Fibroblast of upper back skin (primary cell): ENCODE measurements at regions not wholly inside any gene's neighbourhood (a gene's known extent, or its start where the extent isn't known, plus 50 kb on each side); places are given as distances from the start of the nearest gene placed in this dataset.
"Not testable (repeated sequence)": the region's sequence is repeated elsewhere in the genome, so short reads cannot be mapped to it uniquely, and the experiment has no call there.

Source experiments
- DNase-seq: peaks from one replicate; pipeline ENCODE4 v3.0.0-alpha.2; 2013

DNA sequence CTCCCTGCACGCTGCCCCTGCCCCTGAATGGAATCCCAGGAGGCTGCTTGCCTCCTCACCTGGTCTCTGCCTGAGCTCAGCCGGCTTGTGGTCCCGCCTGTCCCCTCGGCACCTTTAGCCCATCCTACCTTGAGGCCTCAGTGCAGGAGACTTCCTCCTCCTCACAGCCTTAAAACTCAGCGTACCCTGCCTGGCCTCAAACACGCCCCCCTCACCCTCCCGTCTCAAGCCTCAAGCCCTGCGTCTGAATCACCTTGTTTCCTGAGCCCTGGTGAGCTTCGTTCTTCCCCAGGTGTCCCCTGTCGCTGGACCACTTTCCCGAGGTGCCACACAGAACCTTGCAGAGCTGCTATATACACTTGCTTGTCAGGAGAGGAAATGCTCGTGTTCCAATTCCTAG is 110.2 kb upstream of the SPIN1 start:
- DNase-seq, result no peak

GRCh38 chr9:88274078-88274477 is 114.2 kb upstream of the SPIN1 start:
- DNase-seq, result no peak

DNA sequence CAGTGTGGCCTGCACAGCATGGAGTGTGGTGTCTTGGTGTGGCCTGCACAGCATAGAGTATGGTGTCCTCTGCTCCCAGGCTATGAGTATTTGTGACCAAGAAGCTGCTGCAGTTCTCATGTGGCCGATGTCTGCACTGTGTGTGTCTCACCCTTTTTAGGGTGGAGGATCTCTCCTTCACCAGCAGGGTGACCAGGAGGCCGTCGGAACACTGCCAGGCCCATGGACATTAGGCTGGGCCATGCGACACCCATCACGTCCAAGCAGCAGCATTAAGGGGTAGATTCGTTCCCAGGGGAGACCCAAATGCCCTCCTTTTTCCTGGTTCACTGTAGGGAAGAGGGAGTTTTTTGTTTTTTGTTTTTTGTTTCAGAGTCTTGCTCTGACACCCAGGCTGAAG is 115.3 kb upstream of the SPIN1 start:
- DNase-seq, result no peak

GRCh38 chr9:88270413-88270812 is 117.8 kb upstream of the SPIN1 start:
- peak; percentile 5 for DNase-seq

DNA sequence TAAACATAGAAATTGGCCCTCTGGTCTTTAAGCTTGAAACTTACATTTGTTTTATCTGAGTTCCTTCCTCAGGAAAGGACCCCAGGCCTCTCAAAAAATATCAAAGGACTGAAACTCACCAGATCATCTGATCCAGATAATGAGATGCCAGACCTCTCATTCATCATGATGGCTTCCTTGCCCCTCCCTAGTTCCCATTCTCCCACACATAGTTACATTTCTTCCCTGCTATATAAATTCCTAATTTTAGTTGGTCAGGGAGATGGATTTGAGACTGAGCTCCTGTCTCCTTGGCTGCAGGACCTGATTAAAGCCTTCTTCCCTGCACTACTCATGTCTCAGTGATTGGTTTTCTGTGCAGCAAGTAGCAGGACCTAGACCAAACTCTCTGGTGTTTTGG is 119.4 kb upstream of the SPIN1 start:
- peak; percentile 4 for DNase-seq

- DNase-seq, result no peak
Observed at GRCh38 chr9:88267283-88267682, 121.0 kb upstream of the SPIN1 start.

- DNase-seq, result peak; percentile 21
Observed at GRCh38 chr9:88266416-88266815, 121.8 kb upstream of the SPIN1 start.

DNA sequence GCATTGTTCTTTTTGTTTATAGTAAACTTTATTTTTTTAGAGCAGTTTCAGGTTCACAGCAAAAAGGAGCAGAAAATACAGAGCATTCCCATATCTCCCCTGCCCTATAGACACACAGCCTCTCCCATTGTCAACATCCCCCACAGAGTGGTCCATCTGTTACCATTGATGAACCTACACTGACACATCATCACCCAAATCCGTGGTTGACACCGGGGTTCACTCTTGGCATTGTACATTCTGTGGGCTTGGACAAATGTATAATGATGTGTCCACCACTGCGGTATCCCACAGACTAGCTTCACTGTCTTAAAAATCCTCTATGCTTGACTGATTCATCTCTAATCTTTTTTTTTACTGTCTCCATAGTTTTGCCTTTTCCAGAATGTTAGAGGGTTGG is 120.7 kb upstream of the SPATA31C2 start:
- peak; percentile 62 for DNase-seq

GRCh38 chr9:88258601-88259000 is 120.3 kb upstream of the SPATA31C2 start:
- DNase-seq, result peak; percentile 35

GRCh38 chr9:88258024-88258423 is 119.7 kb upstream of the SPATA31C2 start:
- DNase-seq, result peak; percentile 78

DNA sequence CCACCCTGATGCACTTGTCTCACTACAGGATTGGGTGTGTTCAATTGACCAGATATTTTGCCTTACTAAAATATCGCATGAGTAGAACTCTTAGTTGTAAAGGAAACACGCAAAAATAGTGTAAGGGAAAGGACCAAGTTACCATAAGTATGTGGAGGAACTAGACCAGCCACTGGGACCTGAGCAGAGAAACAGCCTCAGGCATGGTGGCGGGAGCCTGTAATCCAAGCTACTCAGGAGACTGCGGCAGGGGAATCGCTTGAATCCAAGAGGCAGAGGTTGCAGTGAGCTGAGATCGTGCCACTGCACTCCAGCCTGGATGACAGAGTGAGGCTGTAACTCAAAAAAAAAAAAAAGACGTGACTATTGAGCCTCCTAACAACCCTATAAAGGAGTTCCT is 117.9 kb upstream of the SPATA31C2 start:
- DNase-seq, result no peak

DNA sequence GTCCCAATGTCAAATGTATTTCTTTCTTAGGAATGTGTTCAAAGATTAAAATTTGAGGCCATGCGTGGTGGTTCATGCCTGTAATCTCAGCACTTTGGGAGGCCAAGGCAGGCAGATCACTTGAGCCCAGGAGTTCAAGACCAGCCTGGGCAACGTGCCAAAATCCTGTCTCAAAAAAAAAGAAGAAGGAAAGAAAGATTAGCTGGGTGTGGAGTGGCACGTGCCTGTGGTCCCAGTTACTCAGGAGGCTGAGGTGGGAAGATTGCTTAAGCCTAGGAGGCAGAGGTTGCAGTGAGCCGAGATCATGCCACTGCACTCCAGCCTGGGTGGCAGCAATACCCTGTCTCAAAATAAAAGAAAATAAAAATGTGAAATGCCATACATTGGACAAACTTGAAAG is 117.5 kb upstream of the SPATA31C2 start:
- DNase-seq, result not testable (repeated sequence)

- DNase-seq, result no peak
Observed at GRCh38 chr9:88251903-88252302, 113.6 kb upstream of the SPATA31C2 start.

DNA sequence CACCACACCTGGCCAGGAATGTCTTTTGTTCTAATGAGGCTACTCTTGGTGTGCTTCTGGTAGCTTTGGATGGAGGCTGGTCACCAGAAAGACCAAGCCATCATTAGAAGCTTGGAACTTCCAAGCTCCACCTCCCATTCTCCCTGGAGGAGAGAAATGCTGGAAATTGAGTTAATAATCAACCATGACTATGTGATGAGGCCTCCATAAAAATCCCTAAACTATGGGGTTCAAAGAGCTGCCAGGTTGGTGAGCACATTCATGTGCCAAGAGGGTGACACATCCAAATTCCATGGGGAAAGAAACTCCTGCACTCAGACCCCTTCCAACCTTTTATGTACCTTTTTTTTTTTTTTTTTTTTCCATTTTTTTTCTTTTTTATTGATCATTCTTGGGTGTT is 105.5 kb upstream of the SPATA31C2 start:
- DNase-seq, result no peak

DNA sequence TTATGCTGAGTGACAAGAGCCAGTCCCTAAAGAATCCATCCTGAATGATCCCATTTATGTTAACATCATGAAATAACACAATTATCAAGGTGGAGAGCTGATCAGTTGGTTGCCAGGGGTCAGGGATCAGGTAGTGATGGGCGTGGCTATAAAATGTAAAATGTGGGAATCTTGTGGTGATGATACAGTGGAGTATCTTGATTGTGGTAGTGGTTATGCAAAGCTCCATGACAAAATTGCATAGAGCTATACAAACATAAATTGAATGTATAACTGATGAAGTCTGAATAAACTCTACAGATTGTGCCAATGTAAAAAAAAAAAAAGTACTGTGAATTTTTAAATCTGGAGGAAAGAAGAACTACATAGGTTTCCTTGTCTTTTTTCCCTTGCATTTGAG is 104.6 kb upstream of the SPATA31C2 start:
- DNase-seq, result no peak

- no peak for DNase-seq
Observed at GRCh38 chr9:88237991-88238571, 99.8 kb upstream of the SPATA31C2 start.

DNA sequence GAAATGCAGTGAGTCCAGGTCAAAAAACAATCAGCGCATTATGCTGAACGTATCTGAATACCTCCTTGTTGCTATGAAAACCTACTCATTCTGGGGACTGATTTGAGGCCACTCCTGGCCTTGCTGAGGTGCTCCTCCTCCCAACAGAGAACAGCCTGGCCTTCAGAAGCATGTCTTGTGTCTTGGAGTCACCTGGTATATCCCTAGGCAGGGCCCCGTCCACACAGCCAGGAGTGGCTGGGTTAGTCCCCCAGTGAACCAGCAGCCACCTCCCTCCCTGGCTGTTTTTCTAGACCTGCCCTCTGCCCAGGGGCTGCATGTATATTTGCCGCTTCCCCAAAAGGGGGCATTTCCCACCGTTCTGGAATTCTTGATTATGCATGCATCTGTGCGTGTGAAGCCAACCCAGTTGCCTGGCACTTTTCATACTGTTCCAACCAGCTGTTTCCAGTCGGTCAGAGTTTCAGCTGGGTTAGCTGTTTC is 99.2 kb upstream of the SPATA31C2 start:
- no peak for DNase-seq

DNA sequence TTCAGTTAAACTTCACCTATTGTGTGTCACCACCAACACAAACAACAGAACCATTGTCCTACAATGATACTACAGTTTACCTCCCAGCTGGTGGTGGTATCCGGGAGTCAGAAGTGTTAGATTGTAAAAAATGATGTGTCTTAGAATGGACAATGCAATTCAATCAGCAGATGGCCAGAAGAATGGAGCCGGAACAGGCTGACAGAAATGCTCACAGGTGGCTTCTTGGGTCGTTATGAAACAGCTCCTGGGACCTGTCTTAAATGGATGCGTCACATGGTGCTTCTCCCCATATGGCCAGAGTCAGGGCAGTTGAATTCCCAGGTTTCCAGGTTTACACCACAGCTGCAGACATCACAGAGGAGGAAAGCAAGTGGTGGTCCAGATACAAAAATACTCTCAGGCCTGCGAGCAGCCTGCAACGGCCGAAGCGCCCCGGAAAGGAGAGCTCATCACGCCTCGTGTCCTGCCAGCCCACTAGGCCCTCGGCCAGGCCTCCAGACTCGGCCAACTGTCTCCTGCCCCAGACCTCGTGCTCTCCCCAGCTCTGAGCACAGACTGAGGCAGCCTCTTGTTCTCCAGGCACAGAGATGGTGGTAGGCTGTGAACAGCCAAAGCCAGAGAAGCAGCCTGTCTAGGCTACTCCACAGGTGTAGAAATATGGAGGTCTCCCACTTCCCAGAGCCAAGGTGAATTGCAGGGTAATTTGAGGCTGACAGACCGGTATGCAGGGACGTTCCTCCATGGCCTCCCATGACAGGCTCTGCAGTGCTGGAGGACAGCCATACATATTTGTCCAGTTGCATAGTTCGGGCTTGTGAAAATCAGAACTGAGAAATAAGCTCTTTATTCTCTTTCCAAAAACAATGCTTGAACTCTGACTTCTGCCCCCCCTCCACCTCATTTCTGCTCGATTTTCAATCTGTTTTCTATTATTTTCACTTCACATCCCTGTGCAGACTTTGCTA is 98.5 kb upstream of the SPATA31C2 start:
- DNase-seq, result peak; percentile 45

GRCh38 chr9:88235615-88236014 is 97.3 kb upstream of the SPATA31C2 start:
- peak; percentile 35 for DNase-seq

- no peak for DNase-seq
Observed at GRCh38 chr9:88234114-88234513, 95.8 kb upstream of the SPATA31C2 start.

GRCh38 chr9:88233091-88233490 is 94.8 kb upstream of the SPATA31C2 start:
- no peak for DNase-seq

DNA sequence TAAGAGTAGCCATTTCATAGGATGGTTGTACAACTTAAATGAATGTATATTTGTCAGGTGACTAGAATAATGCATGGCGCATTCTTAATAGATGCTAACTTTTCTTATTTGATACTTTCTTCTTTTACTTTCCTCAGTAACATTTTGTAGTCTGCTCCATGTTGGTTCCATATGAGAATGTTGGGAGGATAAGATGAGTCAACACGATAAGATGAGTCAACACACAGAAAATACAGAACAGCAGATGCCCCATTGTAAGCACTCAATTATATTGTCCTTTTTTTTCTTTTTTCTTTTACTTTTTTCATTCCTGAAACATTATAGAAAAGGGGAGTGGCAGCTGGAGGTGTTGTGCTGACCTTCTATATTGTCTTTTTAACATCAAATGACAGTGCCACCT is 92.3 kb upstream of the SPATA31C2 start:
- DNase-seq, result no peak

DNA sequence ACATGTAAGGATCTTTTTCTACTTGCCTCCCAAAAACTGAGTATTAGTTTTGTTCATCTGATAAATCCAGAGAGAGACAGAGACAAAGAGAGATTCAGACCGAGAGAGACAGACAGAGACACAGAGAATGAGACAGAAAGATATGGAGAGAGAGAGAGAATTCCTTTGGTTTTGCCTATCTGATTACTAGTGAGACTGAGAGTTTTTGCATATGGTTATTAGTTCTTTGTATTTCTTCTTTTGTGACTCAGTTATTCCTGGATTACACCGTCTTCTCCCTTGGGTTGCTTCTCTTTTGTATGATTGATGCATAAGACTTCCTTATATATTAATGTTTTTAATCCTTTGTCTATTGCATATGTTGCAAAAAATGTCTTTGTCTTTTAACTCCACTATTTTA is 91.2 kb upstream of the SPATA31C2 start:
- no peak for DNase-seq

- DNase-seq, result no peak
Observed at GRCh38 chr9:88224938-88225337, 86.7 kb upstream of the SPATA31C2 start.
